Parathyroid adenoma (tissue), 2 donors: ENCODE measurements at regions not wholly inside any gene's neighbourhood (a gene's known extent, or its start where the extent isn't known, plus 50 kb on each side); places are given as distances from the start of the nearest gene placed in this dataset.

Experiments
- H2AFZ ChIP-seq: fragments of 300-600 bp; sonication (generic); one replicate; pipeline ENCODE4 v1.7.0; 2017; ENCODE audit warnings: antibody characterized with exemption, mild to moderate bottlenecking
- H3K27ac ChIP-seq: fragments of 300-600 bp; sonication (generic); one replicate; pipeline ENCODE4 v1.7.0; 2017
- H3K27me3 ChIP-seq: fragments of 300-600 bp; sonication (generic); one replicate; pipeline ENCODE4 v1.7.0; 2017; ENCODE audit warnings: low read length; ENCODE audit not compliant: control insufficient read depth, insufficient read depth
- H3K36me3 ChIP-seq: fragments of 300-600 bp; sonication (generic); one replicate; pipeline ENCODE4 v1.7.0; 2017; ENCODE audit warnings: low read length; ENCODE audit not compliant: control insufficient read depth, insufficient read depth
- H3K4me1 ChIP-seq: fragments of 300-600 bp; sonication (generic); one replicate; pipeline ENCODE4 v1.7.0; 2017; ENCODE audit warnings: control low read depth
- H3K4me2 ChIP-seq: fragments of 300-600 bp; sonication (generic); one replicate; pipeline ENCODE4 v1.7.0; 2017; ENCODE audit warnings: low read length
- H3K4me3 ChIP-seq: fragments of 300-600 bp; sonication (generic); one replicate; pipeline ENCODE4 v1.7.0; 2017; ENCODE audit warnings: low read depth, low read length
- H3K79me2 ChIP-seq: fragments of 300-600 bp; sonication (generic); one replicate; pipeline ENCODE4 v1.7.0; 2017; ENCODE audit warnings: control low read depth
- H3K9ac ChIP-seq: fragments of 300-600 bp; sonication (generic); one replicate; pipeline ENCODE4 v1.7.0; 2017; ENCODE audit warnings: mild to moderate bottlenecking
- H3K9me3 ChIP-seq: fragments of 300-600 bp; sonication (generic); one replicate; pipeline ENCODE4 v1.7.0; 2017; ENCODE audit warnings: low read length; ENCODE audit not compliant: control insufficient read depth
- CTCF ChIP-seq: fragments of 300-600 bp; sonication (generic); IDR thresholded peaks from one replicate; pipeline ENCODE4 v1.7.0; 2017; ENCODE audit warnings: antibody characterized with exemption, mild to moderate bottlenecking
- donor health status: primary hyperparathyroidism.

GRCh38 chr2:181778621-181779201, 98.4 kb upstream of the NEUROD1 start:
- Histone ChIP-seq H3K36me3 (no peaks in the 10 kb centered on the region), H3K9me3 (no peaks in the 10 kb centered on the region), H3K27ac (no peak overlapping the region), H3K4me1 (no peaks in the 10 kb centered on the region), H3K4me3 (no peak overlapping the region), H3K27me3 (no peaks in the 10 kb centered on the region), H3K79me2 (no peaks in the 10 kb centered on the region), H2AFZ (no peak overlapping the region), H3K4me2 (no peak overlapping the region), H3K9ac (no peak overlapping the region)
- no peak for TF ChIP-seq CTCF

GRCh38 chr2:181779288-181780021, 99.1 kb upstream of the NEUROD1 start:
- Histone ChIP-seq H3K27ac (no peak overlapping the region), H3K9ac (no peak overlapping the region), H3K27me3 (no peaks in the 10 kb centered on the region), H2AFZ (no peak overlapping the region), H3K36me3 (no peaks in the 10 kb centered on the region), H3K9me3 (no peaks in the 10 kb centered on the region), H3K79me2 (no peaks in the 10 kb centered on the region), H3K4me3 (no peak overlapping the region), H3K4me1 (no peaks in the 10 kb centered on the region), H3K4me2 (no peak overlapping the region)
- TF ChIP-seq CTCF, result no peak

- H3K27me3 ChIP-seq, result no peaks in the 10 kb centered on the region
- no peak overlapping the region for H3K4me3 ChIP-seq
- no peak overlapping the region for H3K9ac ChIP-seq
- no peak overlapping the region for H2AFZ ChIP-seq
- H3K36me3 ChIP-seq, result no peaks in the 10 kb centered on the region
- H3K9me3 ChIP-seq, result no peaks in the 10 kb centered on the region
- no peak overlapping the region for H3K4me2 ChIP-seq
- no peak for TF ChIP-seq CTCF
- no peaks in the 10 kb centered on the region for H3K4me1 ChIP-seq
- H3K27ac ChIP-seq, result no peak overlapping the region
- H3K79me2 ChIP-seq, result no peaks in the 10 kb centered on the region
These were observed 99.8 kb upstream of the NEUROD1 start for GRCh38 chr2:181780047-181780651.

GRCh38 chr2:181780657-181781056, 100.3 kb upstream of the NEUROD1 start:
- Histone ChIP-seq H3K4me3 (no peak overlapping the region), H3K4me2 (no peak overlapping the region), H3K27ac (no peak overlapping the region), H3K79me2 (no peaks in the 10 kb centered on the region), H3K27me3 (no peaks in the 10 kb centered on the region), H2AFZ (no peak overlapping the region), H3K36me3 (no peaks in the 10 kb centered on the region), H3K9ac (no peak overlapping the region), H3K9me3 (no peaks in the 10 kb centered on the region), H3K4me1 (no peaks in the 10 kb centered on the region)
- no peak for TF ChIP-seq CTCF
